ENCODE measurements at regions not wholly inside any gene's neighbourhood (a gene's known extent, or its start where the extent isn't known, plus 50 kb on each side); places are given as distances from the start of the nearest gene placed in this dataset.
"Not testable (repeated sequence)": the region's sequence is repeated elsewhere in the genome, so short reads cannot be mapped to it uniquely, and the experiment has no call there.

DNA sequence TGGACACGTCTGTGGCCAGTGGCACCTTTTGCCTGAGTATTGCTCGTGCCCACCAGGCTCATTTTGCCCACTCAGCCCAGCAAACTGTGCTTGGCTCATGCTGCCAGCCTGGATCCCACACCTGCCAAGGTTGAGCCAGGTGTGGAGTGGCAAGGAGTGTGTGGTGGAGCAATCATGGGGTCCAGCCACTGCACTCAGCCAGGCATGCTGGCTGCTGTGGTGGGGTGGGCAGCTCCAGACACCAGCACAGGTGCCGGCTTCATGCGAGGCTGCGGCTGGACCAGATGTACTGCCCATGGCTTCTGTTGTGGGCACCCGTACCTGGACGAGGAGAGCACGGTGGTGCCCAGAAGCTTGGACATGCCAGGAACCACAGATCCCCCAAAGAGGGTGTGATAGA lies 364.1 kb downstream of the TMEM38B start:
- no peak for DNase-seq

- DNase-seq, result no peak
Observed at GRCh38 chr9:106059886-106060285, 365.5 kb downstream of the TMEM38B start.

DNA sequence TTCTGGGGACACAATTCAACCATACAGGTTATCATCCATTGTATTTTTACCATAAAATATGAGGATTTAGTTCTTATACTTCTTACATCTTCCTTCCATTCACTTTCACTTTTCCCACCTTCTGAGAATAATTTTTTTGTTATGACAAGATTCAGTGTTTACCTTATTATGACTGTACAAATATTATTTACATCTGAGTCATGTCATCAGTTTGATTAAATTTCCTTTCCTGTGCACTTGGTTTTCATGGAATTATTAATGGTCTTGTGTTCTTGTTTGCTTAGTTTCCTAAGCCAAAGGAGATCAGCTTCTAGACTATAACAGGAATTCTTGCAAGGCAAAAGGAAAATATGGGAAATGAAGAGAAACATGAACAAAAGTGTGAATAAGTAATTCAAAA lies 366.5 kb downstream of the TMEM38B start:
- no peak for DNase-seq

- no peak for DNase-seq
Observed at GRCh38 chr9:106062250-106062649, 367.9 kb downstream of the TMEM38B start.

- no peak for DNase-seq
Observed at GRCh38 chr9:106065136-106065535, 370.8 kb downstream of the TMEM38B start.

- no peak for DNase-seq
Observed at GRCh38 chr9:106065579-106066214, 371.4 kb downstream of the TMEM38B start.

DNA sequence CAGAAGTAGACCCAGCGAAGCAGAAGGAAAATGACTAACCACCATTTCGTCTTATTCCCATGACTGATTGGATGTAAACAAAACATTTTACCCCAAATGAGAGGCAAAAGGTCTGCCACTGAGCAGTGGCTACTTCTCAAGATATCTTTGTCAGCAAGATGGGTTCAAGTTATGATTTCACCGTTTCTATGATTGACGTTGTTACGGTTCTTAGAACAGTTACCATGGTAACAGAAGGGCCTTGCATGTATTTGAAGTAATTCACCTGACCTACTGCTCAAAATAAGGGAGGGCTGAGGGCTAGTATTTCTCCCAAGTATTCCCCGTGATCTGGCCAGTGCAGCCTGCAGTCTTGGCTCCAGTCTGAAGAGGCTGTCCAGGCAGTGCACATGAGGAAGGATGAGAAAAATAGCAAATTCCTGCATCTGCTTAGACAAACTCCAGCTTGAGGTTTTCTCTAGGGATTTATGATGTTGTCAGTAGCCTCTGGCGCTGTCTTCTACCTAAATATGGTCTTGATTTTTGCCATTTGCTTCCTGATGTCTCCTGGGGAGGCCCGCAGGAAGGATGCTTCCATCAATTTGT lies 372.7 kb downstream of the TMEM38B start:
- DNase-seq, result no peak

DNA sequence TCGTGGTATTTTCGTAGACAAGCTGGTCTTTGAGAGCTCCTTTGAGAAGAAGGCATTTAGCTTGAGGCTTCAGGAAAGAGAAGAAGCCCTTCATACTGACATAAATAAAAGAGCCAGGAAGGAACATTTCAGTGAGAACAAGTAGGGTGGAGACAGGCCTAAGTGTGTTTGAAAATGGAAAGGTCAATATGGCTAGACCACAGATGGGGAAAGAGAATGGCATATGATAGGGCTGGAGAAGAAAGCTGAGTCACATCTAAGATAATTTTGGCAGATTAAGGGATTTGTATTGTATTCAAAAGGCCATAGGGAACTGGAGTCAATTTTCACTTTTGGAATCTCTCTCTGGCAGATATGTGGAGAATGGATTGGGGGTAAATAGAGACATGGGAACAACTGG lies 374.9 kb downstream of the TMEM38B start:
- no peak for DNase-seq

GRCh38 chr9:106072421-106072820 lies 378.1 kb downstream of the TMEM38B start:
- DNase-seq, result no peak

DNA sequence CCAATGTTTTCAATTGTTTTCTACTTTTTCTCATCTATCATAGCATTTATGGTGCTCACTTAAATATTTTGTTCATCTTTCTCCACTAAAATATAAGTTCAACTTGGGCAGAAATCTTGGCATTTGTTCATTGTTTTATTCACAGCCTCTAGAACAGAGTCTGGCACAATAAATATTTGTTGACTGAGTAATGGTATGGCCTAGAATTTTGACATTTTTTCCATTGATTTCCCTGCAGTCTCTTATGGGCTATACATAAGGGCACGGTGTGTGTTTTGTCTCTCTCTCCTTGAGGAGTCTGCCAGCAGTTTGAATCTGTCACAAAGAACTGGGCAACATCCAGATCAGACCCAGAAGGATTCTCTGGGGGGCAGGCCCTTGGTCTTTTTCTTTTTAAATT lies 379.7 kb downstream of the TMEM38B start:
- DNase-seq, result no peak

DNA sequence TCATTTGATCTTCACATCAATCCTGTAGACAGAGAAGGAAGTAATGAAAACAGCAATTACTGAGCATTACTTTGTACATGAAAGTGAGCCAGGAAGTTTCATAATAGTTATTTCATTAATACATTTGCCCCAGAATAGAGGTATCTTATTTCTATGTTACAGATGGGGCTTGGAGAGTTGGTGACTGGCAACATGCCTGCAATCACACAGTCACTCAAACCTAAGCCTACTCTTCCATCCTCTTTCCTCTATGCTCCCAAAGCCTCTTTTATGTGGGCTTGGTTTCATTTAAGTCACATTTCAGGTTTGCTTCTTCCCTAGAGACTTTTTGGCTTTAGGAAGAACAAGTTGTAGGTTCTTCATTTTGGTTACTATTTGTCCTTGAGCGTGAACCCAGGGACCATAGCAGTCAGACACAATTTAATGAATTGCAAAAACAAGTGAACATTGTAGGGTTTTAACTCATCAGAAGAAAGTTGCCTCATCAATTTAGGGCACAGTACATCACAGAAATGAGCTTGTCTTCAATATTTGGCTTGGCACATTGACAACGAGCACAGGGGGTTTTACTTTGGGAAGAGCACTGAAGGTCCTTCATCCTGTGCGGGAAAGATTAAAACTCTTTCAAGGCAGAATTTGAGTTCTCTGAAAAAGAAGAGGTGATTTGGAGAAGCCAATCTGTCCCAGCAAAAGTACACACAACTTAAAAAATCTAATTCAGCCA lies 381.1 kb downstream of the TMEM38B start:
- DNase-seq, result no peak

DNA sequence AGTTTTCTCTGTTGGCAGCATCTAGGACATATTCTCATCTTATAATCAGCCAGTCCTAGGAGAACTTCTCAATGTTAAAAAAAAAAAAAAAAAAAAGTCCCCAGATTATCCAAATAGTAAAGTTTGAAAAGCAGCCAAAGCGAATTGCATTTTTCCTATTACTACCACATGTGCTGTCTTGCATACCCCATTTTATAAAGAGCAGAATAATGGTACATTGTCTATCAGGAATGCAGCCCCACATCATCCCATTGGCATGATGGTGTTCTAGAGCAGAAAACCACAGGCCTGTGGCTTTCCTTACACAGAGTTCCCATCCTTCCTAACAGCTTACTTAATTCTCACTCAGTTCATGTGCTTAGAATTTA lies 381.6 kb downstream of the TMEM38B start:
- no peak for DNase-seq

GRCh38 chr9:106076711-106077110 lies 382.4 kb downstream of the TMEM38B start:
- no peak for DNase-seq

DNA sequence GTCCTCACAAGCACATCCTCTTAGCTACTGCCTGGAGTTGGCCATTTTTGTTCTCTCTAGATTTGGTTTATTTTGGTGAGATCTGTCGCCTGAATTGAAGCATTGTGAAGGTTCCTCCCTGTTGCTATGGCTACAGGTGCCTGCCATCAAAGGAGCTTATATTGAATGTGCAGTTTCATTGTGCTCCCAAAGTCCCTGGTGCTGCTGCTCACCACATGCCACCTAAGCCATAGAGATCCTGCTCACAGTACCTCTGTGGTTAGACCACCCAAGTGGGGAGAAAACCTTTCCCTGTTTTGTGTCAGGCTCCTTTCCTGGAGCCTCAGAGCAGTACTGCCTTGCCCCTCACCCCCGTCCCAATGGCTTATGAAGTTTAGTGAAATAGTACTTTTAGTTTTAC lies 383.4 kb downstream of the TMEM38B start:
- DNase-seq, result no peak

DNA sequence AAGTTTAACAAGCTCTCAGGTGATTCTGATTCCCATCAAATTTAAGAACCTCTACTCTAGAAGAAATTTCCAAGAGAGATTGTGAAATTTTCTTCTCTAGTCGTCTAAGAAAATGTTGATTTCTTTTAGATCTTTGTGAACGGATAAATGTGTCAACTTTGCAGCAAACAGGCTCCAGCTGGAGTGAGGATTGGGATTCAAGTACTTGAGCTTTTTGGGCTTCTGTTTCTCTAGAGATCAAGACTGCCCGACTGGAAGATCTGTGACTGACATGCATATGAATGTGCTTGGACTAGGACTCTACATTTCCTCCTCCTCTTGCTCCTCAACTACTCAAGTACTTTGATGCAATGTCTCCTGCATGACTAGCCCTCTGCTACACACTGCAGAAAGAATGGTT lies 388.3 kb downstream of the TMEM38B start:
- no peak for DNase-seq

DNA sequence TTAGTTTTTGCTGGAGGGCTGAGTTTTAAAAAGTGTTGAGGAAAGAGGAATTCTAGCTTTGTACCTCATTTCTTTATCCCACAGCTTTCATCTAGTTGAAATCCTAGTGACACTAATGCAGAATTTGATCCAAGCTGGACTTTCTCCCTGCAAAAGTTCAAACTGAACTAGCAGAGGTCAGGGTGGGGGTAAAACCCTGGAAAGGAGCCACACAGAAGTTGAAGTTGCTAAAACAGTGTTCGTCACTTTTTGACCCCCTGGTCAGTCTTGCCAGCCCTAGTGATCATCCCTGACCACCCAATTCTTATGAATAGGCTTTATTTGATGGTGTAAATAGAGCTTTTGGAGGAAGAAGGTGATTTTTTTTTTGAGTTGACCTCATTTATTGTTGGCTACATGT lies 390.4 kb downstream of the TMEM38B start:
- no peak for DNase-seq

GRCh38 chr9:106085479-106085878 lies 391.1 kb downstream of the TMEM38B start:
- DNase-seq, result no peak

DNA sequence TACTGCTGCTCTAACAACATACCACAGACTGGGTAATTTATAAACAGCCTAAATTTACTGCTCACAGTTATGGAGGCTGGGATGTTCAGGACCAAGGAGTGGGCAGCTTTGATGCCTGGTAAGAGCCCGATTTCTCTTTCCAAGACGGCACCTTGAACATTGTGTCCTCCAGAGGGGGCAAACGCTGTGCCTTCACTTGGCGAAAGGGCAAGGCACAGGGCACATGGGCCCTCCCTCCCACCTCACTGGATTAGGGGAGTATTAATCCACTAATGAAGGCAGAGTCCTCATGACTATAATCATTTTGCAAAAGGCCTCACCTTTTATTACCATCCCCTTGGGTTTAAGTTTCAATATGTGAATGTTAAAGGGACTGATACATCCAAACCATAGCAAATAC lies 397.7 kb downstream of the TMEM38B start:
- no peak for DNase-seq

- no peak for DNase-seq
Observed at GRCh38 chr9:106102821-106103220, 408.5 kb downstream of the TMEM38B start.

GRCh38 chr9:106104887-106105286 lies 410.5 kb downstream of the TMEM38B start:
- no peak for DNase-seq

GRCh38 chr9:106106396-106106795 lies 412.1 kb downstream of the TMEM38B start:
- no peak for DNase-seq

DNA sequence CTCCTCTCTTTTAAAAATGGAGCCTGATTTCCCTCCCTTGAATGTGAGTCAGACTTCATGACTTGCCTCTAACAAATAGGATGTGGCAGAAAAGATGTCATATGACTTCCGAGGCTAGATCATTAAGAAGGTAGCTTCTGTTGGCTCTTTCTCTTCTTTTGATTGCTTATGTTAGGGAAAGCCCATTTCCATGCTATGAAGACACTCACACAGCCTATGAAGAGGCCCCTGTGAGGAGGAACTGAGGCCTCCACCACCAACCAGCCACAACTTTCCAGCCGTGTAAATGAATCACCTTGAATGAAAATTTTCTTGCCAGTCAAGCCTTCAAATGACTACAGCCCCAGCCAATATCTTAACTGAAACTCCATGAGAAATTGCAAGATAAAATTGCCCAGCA lies 413.4 kb downstream of the TMEM38B start:
- no peak for DNase-seq

DNA sequence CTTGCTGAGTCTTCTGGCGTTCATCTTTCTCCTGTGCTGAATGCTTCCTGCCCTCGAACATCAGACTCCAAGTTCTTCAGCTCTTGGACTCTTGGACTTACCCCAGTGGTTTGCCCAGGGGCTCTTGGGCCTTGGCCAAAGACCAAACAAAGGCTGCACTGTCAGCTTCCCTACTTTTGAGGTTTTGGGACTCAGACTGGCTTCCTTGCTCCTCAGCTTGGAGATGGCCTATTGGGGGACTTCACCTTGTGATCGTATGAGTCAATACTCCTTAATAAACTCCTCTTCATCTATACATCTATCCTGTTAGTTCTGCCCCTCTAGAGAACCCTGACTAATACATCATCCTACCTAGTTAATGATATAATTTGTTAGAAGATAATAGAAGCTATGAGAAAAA lies 415.4 kb downstream of the TMEM38B start:
- not testable (repeated sequence) for DNase-seq

DNA sequence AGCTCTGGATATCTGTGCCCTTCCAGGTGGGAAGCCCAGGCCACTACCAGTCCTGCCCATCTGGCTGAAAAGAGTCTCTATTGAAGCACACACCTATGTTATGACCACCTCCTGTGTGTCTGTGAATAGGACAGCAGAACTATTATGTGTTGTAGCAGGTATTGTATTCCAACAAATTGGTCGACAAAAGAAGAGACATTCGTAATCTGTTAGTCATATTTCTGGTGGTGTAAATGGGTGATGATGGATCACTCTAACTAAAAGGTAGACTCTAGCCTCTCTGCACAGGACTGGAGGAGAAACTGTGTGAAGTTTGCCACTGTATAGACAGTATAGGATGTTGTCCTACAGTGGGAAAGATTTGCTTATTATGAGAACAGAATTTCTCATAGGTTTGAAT lies 416.1 kb downstream of the TMEM38B start:
- DNase-seq, result no peak
